Naive thymus-derived CD8-positive, alpha-beta T cell (primary cell): ENCODE measurements at regions not wholly inside any gene's neighbourhood (a gene's known extent, or its start where the extent isn't known, plus 50 kb on each side); places are given as distances from the start of the nearest gene placed in this dataset.
"Not testable (repeated sequence)": the region's sequence is repeated elsewhere in the genome, so short reads cannot be mapped to it uniquely, and the experiment has no call there.

Source experiments
- ATAC-seq, 2 donors: fragments of 150-1000 bp; cut with Tn5 transposase in 1 of 2; sonication (Bioruptor Pico), chemical (Tn5 transposase) in 1 of 2; 1 replicate in 1 of 2; 2 replicates in 1 of 2; pipeline ENCODE4 v1.10.0; 2021; ENCODE audit warnings: mild to moderate bottlenecking in 2 of 2, moderate library complexity in 2 of 2
- POLR2A ChIA-PET: fragments of 350-600 bp; sonication (Branson Sonifier 250); formaldehyde crosslinking; loops from one replicate; lab custom pipeline; 2021; ENCODE audit warnings: antibody characterized with exemption; lab: Charles Lee
- DNase-seq, 10 donors: peaks; one replicate each; pipeline versions ENCODE4 v3.0.0 to v3.0.0-alpha.2; 2020 to 2022
- H3K27ac Mint-ChIP-seq, 10 donors: one replicate each; pipeline ENCODE4 v1.8.0; 2020 to 2022; ENCODE audit warnings: mild to moderate bottlenecking in 10 of 10, mixed read lengths in 10 of 10, moderate library complexity in 4 of 10, inconsistent platforms in 1 of 10
- H3K27me3 Mint-ChIP-seq, 5 donors: one replicate each; pipeline ENCODE4 v1.8.0; 2021 to 2022; ENCODE audit warnings: mixed read lengths in 5 of 5
- H3K36me3 Mint-ChIP-seq, 3 donors: one replicate each; pipeline ENCODE4 v1.8.0; 2020 to 2022; ENCODE audit warnings: mixed read lengths in 3 of 3, mild to moderate bottlenecking in 2 of 3, inconsistent platforms in 1 of 3
- H3K4me1 Mint-ChIP-seq, 4 donors: one replicate each; pipeline ENCODE4 v1.8.0; 2021 to 2022; ENCODE audit warnings: mixed read lengths in 4 of 4
- H3K4me3 Mint-ChIP-seq, 10 donors: one replicate each; pipeline ENCODE4 v1.8.0; 2020 to 2022; ENCODE audit warnings: mild to moderate bottlenecking in 10 of 10, mixed read lengths in 10 of 10, moderate library complexity in 6 of 10, inconsistent platforms in 1 of 10
- H3K9me3 Mint-ChIP-seq, 9 donors: one replicate each; pipeline ENCODE4 v1.8.0; 2020 to 2022; ENCODE audit warnings: mixed read lengths in 9 of 9, mild to moderate bottlenecking in 3 of 9, inconsistent platforms in 1 of 9, moderate library complexity in 1 of 9

DNA sequence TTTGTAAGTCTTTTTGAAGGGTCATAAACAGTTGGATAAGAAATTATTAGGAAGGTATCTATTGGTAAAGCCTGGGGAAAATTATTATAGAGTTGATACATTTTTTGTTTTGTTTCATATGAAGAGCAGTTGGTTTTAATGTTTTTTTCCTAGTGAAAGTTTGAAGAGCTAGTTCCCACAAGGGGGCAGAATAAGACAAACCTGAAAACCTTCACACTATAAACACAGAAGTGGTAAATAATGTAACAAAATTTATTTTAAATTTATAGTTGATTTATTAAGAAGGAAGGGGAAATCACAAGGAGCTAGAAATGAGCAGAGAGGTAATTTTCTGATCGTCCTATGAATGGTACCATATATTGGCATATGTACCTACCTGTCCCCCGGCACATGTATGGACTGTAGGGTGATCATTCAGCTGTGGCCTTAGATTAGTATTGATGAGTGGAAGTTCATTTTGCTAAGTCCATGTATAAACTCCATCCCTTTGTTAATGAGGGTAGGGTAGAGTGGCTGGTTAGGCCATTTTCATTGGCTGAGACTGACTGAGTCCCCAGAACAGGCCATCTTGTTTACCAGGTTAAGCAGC is 116.3 kb downstream of the TANC2 start:
- Mint-ChIP-seq H3K27ac (no peak overlapping the region), H3K4me3 (no peak overlapping the region), H3K27me3 (no peaks in the 10 kb centered on the region), H3K36me3 (peaks cover 0 to 7% (median 5%) of the 10 kb centered on the region in 3 donors), H3K4me1 (peaks cover 0 to 6% (median 3%) of the 10 kb centered on the region in 4 donors), H3K9me3 (peaks cover 0 to 5% (median 0%) of the 10 kb centered on the region in 9 donors)
- DNase-seq (no peak), ATAC-seq (no peak)
- POLR2A ChIA-PET, result no interaction called here

DNA sequence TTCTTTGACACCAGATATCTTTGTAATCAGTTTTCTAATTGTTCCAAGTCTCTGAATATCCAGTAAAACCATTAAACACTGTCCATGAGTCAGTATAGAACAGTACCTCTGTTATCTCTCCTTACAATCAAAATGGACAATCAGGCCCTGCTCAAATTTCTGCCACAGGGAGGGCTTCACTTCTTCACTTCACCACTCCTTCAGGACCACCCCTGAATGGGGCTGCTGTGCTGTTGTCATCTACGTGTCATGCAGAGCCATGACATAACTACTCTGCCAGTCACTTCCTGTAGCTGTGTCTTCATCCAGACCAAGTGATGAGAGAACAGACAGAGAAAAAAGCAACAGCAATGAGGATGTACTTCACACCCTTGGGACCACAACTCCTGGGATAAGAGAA is 116.9 kb downstream of the TANC2 start:
- ATAC-seq, result no peak
- POLR2A ChIA-PET, result no interaction called here

DNA sequence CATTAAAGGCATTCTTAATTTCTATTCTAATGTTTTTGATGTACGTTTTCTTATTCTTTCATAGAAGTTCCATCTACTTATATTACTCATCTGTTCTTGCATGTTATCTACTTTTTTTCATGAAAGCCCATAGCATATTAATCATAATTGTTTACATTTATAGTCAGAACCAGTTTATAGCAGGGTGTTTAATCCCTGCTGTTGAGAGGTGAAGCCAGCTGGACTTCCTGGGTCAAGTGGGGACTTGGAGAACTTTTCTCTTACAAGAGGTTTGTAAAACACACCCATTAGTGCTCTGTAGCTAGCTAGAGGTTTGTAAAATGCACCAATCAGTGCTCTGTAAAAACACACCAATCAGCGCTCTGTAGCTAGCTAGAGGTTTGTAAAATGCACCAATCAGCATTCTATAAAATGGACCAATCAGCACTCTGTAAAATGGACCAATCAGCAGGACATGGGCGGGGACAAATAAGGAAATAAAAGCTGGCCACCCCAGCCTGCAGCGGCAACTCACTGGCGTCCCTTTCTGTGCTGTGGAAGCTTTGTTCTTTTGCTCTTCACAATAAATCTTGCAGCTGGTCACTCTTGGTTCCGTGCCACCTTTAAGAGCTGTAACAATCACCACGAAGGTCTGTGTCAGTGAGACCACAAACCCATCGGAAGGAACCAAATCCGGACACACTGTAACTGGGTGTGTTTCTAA is 120.6 kb downstream of the TANC2 start:
- no peak overlapping the region for H3K27ac Mint-ChIP-seq
- POLR2A ChIA-PET, result no interaction called here

More for the DNA sequence above, 116.9 kb downstream of the TANC2 start:
- H3K4me1 Mint-ChIP-seq, result peaks cover 0 to 6% (median 3%) of the 10 kb centered on the region in 4 donors
- H3K27ac Mint-ChIP-seq, result no peak overlapping the region
- no peak overlapping the region for H3K4me3 Mint-ChIP-seq
- peaks cover 0 to 5% (median 0%) of the 10 kb centered on the region in 9 donors for H3K9me3 Mint-ChIP-seq
- peaks cover 0 to 7% (median 5%) of the 10 kb centered on the region in 3 donors for H3K36me3 Mint-ChIP-seq
- no peak for DNase-seq
- no peaks in the 10 kb centered on the region for H3K27me3 Mint-ChIP-seq

DNA sequence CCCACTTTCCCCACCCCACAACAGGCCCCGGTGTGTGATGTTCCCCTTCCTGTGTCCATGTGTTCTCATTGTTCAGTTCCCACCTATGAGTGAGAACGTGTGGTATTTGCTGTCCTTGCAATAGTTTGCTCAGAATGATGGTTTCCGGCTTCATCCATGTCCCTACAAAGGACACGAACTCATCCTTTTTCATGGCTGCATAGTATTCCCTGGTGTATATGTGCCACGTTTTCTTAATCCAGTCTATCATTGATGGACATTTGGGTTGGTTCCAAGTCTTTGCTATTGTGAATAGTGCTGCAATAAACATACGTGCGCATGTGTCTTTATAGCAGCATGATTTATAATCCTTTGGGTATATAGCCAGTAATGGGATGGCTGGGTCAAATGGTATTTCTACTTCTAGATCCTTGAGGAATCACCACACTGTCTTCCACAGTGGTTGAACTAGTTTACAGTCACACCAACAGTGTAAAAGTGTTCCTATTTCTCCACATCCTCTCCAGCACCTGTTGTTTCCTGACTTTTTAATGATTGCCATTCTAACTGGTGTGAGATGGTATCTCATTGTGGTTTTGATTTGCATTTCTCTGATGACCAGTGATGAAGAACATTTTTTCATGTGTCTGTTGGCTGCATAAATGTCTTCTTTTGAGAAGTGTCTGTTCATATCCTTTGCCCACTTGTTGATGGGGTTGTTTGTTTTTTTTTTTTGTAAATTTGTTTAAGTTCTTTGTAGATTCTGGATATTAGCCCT is 124.5 kb downstream of the TANC2 start:
- H3K36me3 Mint-ChIP-seq, result peaks cover 2 to 17% (median 5%) of the 10 kb centered on the region in 3 donors
- H3K4me1 Mint-ChIP-seq, H3K27ac Mint-ChIP-seq, DNase-seq, POLR2A ChIA-PET, H3K4me3 Mint-ChIP-seq, H3K9me3 Mint-ChIP-seq, ATAC-seq, H3K27me3 Mint-ChIP-seq: not testable (repeated sequence)

More for the DNA sequence above, 120.6 kb downstream of the TANC2 start:
- no peak overlapping the region for H3K4me3 Mint-ChIP-seq
- ATAC-seq, result no peak
- peaks cover 0 to 6% (median 3%) of the 10 kb centered on the region in 4 donors for H3K4me1 Mint-ChIP-seq
- no peak for DNase-seq
- H3K27me3 Mint-ChIP-seq, result no peaks in the 10 kb centered on the region
- peaks cover 0 to 13% (median 5%) of the 10 kb centered on the region in 3 donors for H3K36me3 Mint-ChIP-seq
- peaks cover 0 to 6% (median 0%) of the 10 kb centered on the region in 9 donors for H3K9me3 Mint-ChIP-seq

DNA sequence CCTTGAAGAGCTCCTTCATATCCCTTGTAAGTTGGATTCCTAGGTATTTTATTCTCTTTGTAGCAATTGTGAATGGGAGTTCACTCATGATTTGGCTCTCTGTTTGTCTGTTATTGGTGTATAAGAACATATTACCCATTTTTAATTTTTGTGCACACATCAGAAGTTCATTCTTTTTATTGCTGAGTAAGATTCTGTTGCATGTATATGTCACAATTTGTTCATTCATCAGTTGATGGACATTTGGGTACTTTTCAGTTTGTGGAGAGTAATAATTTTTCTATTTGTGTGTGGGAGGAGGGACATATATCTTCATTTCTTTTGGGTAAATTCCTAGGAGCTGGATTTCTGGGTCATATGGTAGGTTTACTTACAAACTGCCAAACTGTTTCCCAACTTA is 125.9 kb downstream of the TANC2 start:
- POLR2A ChIA-PET, H3K27ac Mint-ChIP-seq, H3K4me3 Mint-ChIP-seq, H3K4me1 Mint-ChIP-seq, ATAC-seq, DNase-seq, H3K27me3 Mint-ChIP-seq, H3K9me3 Mint-ChIP-seq: not testable (repeated sequence)
- H3K36me3 Mint-ChIP-seq, result peaks cover 2 to 10% (median 4%) of the 10 kb centered on the region in 3 donors

DNA sequence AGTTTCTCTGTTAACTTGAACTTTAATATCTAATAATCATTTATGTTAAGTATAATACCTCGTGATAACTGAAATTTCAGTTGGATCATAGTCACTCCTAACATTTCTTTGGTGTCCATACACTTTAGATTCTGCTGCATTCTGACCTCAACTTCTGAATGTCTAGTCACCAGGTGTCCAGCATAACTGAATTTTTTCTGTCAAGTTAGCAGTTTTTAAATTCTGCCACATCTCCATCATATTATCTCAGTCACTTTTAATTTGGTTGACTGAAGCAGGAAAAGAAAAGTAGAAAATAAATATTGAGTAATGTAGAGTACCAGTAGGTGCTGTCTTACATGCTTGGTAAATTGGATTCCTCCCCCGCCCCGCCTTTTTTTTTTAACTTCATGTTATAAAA is 128.6 kb downstream of the TANC2 start:
- POLR2A ChIA-PET, result no interaction called here

DNA sequence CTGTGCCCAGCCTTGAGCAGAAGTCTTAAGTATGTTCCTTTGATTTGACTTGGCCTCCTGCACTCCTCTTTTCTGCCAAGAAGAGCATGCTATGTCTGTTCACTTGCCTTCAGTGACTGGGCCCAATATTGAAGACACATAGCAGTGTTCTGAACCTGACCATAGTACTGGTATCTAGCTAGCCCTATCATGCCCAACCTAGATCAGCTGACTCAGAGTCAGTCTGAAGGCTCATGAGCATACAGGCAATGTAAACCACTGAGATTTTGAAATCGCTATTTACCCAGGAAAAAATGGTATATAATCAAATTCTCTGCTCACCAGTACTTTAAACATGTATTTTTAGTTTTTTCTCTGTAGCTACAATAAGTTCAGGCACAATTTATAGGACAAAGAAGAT is 129.4 kb downstream of the TANC2 start:
- peaks cover 0 to 1% (median 0%) of the 10 kb centered on the region in 5 donors for H3K27me3 Mint-ChIP-seq
- POLR2A ChIA-PET, result no interaction called here

More for the DNA sequence above, 128.6 kb downstream of the TANC2 start:
- Mint-ChIP-seq H3K4me3 (no peak overlapping the region), H3K9me3 (peaks cover 0 to 6% (median 0%) of the 10 kb centered on the region in 9 donors), H3K36me3 (peaks cover 6 to 13% (median 9%) of the 10 kb centered on the region in 3 donors), H3K27me3 (peaks cover 0 to 1% (median 0%) of the 10 kb centered on the region in 5 donors), H3K4me1 (peaks cover 0 to 5% (median 1%) of the 10 kb centered on the region in 4 donors), H3K27ac (no peak overlapping the region)
- no peak for DNase-seq
- ATAC-seq, result no peak

DNA sequence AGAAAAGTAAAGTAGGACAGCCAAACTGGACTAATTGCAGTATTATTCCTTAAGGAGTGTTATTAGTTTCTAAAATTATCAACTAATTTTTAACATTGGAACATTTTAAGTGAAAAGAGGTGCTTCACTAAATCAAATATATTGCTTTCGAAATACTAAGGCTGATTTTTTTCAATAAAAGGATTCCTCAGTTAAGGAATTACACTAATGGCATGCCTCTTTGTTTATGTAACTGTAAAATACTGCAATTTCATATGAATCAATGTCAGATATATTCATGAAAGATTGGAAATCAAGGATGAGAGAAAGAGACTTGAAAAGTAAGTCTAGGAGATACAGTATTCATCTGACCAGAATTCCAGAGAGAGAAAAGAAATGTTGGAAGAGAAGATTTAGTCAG is 129.8 kb downstream of the TANC2 start:
- Mint-ChIP-seq H3K4me3 (no peak overlapping the region), H3K9me3 (peaks cover 0 to 2% (median 0%) of the 10 kb centered on the region in 9 donors), H3K36me3 (peaks cover 6 to 15% (median 9%) of the 10 kb centered on the region in 3 donors), H3K4me1 (peaks cover 0 to 5% (median 1%) of the 10 kb centered on the region in 4 donors), H3K27ac (no peak overlapping the region), H3K27me3 (peaks cover 0 to 1% (median 0%) of the 10 kb centered on the region in 5 donors)
- no peak for DNase-seq
- POLR2A ChIA-PET, result no interaction called here
- no peak for ATAC-seq

More for the DNA sequence above, 129.4 kb downstream of the TANC2 start:
- ATAC-seq, result no peak
- Mint-ChIP-seq H3K36me3 (peaks cover 6 to 14% (median 9%) of the 10 kb centered on the region in 3 donors), H3K27ac (peak overlapping the region in 1 of 10 donors; percentile 16), H3K4me1 (peaks cover 0 to 5% (median 1%) of the 10 kb centered on the region in 4 donors), H3K4me3 (no peak overlapping the region), H3K9me3 (peaks cover 0 to 2% (median 0%) of the 10 kb centered on the region in 9 donors)
- no peak for DNase-seq

DNA sequence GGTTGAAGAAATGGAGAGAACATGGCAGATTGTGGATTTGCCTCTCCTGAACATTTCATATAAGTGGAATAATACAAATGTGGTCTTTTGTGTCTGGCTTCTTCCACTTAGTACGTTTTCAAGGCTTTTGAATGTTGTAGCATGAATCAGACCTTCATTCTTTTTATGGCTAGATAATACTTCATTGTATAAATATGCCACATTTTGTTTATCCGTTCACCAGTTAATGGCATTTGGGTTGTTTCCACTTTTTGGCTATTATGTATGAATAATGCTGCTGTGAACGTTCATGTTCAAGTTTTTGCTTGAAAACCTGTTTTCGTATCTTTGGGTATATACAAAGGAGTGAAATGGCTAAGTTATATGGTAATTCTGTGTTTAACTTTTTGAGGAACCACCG is 130.4 kb downstream of the TANC2 start:
- ATAC-seq (no peak), DNase-seq (no peak)
- H3K27me3 Mint-ChIP-seq, result peaks cover 0 to 1% (median 0%) of the 10 kb centered on the region in 5 donors
- H3K4me1 Mint-ChIP-seq, result peaks cover 0 to 5% (median 1%) of the 10 kb centered on the region in 4 donors
- peaks cover 8 to 16% (median 10%) of the 10 kb centered on the region in 3 donors for H3K36me3 Mint-ChIP-seq
- POLR2A ChIA-PET, result no interaction called here
- no peak overlapping the region for H3K27ac Mint-ChIP-seq
- peaks cover 0 to 2% (median 0%) of the 10 kb centered on the region in 9 donors for H3K9me3 Mint-ChIP-seq
- H3K4me3 Mint-ChIP-seq, result no peak overlapping the region

DNA sequence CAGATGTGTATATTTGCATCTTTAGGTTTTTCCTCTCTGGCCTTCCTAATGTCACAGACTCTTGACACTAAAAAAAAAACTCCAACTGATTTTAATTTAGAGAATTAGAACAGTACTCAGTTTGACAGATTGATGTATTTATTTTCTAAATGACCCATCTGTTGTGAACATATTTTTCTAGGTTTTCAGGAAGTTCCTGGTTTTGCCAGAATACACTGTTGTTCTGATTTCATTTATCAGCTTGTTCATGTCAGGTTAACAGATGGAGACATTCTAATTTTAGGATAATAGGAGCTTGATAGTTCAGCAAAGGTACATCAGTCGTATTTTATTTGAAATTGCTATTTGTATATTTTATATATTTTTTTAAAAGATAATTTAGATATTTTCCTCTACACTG is 133.4 kb downstream of the TANC2 start:
- no peak for DNase-seq
- Mint-ChIP-seq H3K36me3 (peaks cover 9 to 27% (median 17%) of the 10 kb centered on the region in 3 donors), H3K27me3 (peaks cover 0 to 1% (median 0%) of the 10 kb centered on the region in 5 donors), H3K4me1 (peaks cover 0 to 5% (median 0%) of the 10 kb centered on the region in 4 donors), H3K9me3 (no peaks in the 10 kb centered on the region), H3K27ac (no peak overlapping the region), H3K4me3 (no peak overlapping the region)
- ATAC-seq, result no peak
- POLR2A ChIA-PET, result no interaction called here

DNA sequence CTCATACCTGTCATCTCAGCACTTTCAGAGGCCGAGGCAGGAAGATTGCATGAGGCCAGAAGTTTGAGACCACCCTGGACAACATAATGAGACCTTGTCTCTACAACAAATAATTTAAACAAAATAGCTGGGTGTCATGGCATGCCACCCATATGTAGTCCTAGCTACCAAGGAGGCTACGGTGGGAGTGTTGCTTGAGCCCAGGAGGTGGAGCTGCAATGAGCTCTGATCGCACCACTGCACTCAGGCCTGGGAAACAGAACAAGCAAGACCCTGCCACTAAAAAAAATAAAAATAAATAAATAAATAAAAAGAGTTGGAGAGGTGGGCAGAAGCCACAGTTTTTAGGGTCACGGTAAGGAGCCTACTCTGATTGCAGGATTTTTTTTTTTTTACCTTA is 136.0 kb downstream of the TANC2 start:
- POLR2A ChIA-PET, result no interaction called here
- peaks cover 13 to 24% (median 17%) of the 10 kb centered on the region in 3 donors for H3K36me3 Mint-ChIP-seq
- no peak for DNase-seq
- ATAC-seq, result no peak
- no peak overlapping the region for H3K4me3 Mint-ChIP-seq
- H3K9me3 Mint-ChIP-seq, result no peaks in the 10 kb centered on the region
- no peaks in the 10 kb centered on the region for H3K27me3 Mint-ChIP-seq
- H3K4me1 Mint-ChIP-seq, result no peaks in the 10 kb centered on the region
- no peak overlapping the region for H3K27ac Mint-ChIP-seq

DNA sequence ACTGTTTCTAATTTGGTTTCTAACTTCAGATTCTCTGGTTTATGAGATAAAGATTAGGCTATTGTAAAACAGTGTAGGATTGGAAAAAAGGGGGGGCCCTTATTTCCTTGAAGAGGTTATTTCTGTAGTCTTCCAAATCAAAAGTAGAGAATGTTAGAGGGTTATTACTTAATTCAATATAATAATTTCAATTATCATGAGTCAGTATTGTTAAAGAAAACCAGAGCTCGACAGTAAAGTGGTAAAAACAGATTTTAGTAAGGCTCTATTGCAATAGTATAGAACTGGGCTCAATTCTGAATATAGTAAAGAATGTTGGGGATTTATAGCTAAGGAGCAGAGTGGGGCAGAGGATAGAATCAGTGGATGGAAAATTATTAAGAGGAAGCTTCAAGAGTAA is 140.0 kb downstream of the TANC2 start:
- DNase-seq (no peak), ATAC-seq (no peak)
- no peaks in the 10 kb centered on the region for H3K4me1 Mint-ChIP-seq
- H3K36me3 Mint-ChIP-seq, result peaks cover 9 to 12% (median 10%) of the 10 kb centered on the region in 3 donors
- H3K4me3 Mint-ChIP-seq, result no peak overlapping the region
- no peaks in the 10 kb centered on the region for H3K27me3 Mint-ChIP-seq
- H3K27ac Mint-ChIP-seq, result no peak overlapping the region
- H3K9me3 Mint-ChIP-seq, result no peaks in the 10 kb centered on the region
- POLR2A ChIA-PET, result no interaction called here
